Skin of body (tissue), 1 donor: ENCODE measurements at regions not wholly inside any gene's neighbourhood (a gene's known extent, or its start where the extent isn't known, plus 50 kb on each side); places are given as distances from the start of the nearest gene placed in this dataset.
A peak's percentile ranks its signal among the peaks of the same experiment; 100 is the strongest.

Source experiments
- DNase-seq: peaks from one replicate; lab custom pipeline; 2025; lab: John Stamatoyannopoulos, UW

DNA sequence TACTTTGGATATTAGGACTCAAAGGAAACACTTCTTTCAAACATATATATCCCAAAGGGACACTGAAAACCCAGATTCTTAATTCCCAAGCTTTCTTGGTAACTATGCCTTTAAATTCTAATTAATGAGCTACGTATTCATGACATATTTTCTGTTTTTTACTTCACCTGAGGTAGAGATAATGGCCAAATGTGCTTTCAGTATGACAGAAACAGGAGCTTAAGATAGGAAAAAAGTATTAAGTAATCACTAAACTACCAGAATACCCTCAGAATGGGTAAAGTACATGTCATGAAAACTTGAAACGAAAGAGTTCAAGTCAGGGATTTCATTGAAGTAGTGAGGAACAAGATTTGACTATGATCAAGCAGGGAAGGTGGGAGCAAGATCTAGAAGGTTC lies 478.5 kb downstream of the AGTPBP1 start:
- no peak for DNase-seq

GRCh38 chr9:85262333-85262732 lies 479.4 kb downstream of the AGTPBP1 start:
- DNase-seq: no peak

DNA sequence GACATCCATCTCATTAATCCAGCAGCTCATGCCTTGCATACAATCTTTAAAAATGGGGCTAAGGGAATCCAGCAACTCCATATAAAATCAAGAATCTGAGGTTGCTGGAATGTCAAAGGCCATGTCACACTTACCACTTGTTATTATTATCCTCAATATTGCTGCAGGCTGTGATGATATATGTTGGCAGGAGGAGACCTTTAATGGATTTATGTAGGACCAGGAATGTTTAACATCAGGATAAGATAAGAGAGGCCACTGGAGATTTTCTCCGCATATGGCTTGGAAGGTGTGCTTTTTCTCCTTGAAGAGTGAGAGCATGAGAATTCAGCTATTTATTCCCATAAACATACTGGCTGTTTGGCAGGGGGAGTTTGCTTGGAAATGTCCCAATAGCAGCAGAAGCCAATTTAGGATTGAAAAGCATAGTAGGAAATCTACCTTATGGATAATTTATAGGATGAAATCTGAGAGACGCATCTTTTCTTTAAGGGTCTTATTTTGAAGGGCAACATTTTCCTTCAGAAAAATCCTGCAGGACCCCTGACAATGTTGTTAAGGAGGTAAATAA lies 481.4 kb downstream of the AGTPBP1 start:
- DNase-seq: no peak

DNA sequence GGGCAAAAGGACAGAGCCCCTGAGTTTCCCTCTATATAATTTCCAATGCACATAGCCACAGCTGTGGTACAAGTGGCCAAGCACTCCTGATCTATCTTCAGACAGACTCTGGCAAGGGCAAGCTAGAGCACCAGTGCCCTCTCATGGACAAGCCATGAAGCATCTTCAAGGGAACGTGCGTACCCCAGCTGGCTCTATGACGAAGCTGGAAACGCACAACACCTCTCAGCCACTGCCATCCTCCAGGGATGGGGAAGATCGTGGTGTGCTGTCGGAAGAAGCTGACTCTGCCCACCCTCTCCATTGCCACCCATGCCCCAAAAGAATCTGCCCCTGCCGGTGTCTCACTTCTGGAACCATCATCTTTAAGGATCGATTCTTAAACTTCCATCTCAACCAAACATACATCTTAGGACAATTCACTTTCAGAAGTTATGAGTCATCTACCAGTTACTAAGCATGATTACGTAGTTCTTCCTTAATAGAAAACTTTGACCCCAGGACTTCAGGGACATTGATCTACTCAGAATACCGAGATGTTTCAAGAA lies 482.9 kb downstream of the AGTPBP1 start:
- peak; percentile 48 for DNase-seq

DNA sequence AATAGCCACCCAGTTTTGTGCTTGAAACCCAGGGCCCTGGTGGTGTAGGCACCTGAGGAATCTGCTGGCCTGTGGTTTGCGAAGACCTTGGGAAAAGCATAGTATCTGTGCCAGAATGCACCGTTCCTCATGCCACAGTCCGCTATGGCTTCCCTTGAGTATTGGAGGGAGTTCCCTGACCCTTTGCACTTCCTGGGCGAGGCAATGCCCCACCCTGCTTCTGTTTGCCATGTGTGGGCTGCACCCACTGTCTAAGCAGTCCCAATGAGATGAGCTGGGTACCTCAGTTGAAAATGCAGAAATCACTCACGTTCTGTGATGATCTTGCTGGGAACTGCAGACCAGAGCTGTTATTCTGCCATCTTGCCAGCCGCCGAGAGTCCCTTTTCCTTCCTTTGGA lies 483.5 kb downstream of the AGTPBP1 start:
- DNase-seq: no peak

DNA sequence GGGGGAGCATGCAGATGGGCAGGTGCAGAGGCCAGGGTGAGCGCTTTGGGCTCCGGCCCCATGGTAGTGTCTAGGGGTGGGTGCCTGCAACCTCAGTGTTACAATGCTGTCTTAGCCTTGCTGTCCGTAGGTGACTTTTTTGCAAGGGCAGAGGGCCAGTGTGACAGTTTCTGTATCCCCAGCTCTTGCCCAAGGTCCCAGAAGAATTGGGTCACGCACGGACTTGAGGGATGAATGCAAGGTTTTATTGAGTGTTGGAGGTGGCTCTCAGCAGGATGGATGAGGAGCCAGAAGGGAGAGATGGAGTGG lies 492.5 kb downstream of the AGTPBP1 start:
- no peak for DNase-seq

GRCh38 chr9:85248514-85249312 lies 493.0 kb downstream of the AGTPBP1 start:
- peak; percentile 85 for DNase-seq

- no peak for DNase-seq
Measured at GRCh38 chr9:85246541-85246940, 495.2 kb downstream of the AGTPBP1 start.

DNA sequence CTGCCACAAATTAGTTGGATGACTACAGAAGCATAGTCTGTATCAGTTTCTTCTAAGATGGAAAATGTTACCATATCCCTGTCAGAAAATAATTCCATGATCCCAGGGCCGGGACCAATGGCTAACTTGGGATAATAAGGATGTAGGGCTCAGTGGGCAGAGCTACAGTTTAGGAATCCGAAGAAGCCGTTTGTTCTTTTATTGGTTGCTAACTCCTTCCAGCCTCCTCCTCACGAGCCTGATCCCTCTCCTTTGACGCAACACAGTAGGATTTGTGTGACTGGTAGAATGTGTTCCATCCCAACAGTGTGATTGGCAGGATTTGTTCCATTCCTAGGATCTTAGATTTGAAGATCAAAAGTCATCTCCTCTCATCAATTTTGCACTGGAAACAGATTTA lies 496.9 kb downstream of the AGTPBP1 start:
- no peak for DNase-seq

GRCh38 chr9:85243977-85244376 lies 497.8 kb downstream of the AGTPBP1 start:
- DNase-seq: no peak

GRCh38 chr9:85237478-85237877 lies 504.3 kb downstream of the AGTPBP1 start:
- no peak for DNase-seq

DNA sequence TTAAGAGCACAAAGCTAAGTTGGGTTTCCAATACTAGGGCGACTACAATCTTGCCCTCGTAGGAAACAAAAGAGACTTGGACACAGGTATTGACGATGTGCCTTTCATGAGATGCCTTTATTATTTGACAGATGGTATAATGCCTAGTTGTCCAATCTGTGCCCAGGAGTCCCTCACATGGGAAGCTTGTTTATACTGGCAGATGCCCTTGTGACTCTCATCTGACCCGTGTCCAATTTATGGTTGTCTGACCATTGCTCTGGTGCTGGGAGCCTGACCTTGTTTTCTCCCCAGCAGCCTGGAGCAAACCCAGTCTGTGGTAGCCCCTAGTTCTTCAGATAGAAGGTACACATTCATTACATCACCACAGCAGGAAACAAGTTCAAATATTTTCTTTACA lies 511.7 kb downstream of the AGTPBP1 start:
- no peak for DNase-seq

- DNase-seq: no peak
Measured at GRCh38 chr9:85228111-85228855, 513.5 kb downstream of the AGTPBP1 start.

- no peak for DNase-seq
Measured at GRCh38 chr9:85225180-85225579, 516.6 kb downstream of the AGTPBP1 start.

DNA sequence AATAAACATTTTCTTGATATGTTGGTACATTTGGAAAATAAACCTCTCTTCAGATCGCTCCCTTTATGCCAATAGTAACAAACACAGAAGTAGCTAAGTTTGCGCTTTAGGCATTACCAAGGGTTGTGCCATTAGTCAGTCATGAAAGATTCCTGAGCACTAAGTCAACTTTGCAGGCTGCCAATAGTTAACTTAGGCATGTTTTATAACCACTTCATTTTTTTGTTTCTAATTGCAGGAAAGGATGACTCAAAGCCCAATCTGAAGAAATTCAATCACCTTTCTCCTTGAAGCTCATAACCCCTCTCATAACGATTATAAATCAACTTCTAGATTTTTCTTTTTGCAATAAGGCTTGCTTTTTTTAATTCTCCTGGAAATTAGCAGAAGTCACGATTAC lies 517.0 kb downstream of the AGTPBP1 start:
- DNase-seq: no peak

DNA sequence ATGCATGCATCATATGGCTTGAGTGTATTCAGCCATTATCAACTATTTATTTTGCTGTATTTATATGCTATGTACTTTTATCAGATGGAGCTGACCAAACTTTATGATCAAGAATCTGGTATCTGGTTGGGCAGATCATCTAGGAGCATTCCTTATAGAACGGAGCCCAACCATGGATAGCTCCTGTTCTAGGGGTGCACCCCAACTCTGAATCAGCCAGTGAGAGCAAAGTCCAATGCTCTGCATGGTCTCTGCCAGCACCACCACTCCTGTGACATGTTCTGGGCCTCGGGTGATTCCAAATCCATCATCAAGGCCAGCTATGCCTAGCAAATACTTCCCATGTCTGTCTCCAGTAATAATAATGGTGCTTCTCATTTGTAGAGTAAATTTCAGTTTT lies 517.5 kb downstream of the AGTPBP1 start:
- no peak for DNase-seq

GRCh38 chr9:85223506-85224125 lies 518.1 kb downstream of the AGTPBP1 start:
- DNase-seq: no peak

GRCh38 chr9:85216601-85217000 lies 525.2 kb downstream of the AGTPBP1 start:
- DNase-seq: peak; percentile 32

GRCh38 chr9:85215961-85216360 lies 525.8 kb downstream of the AGTPBP1 start:
- DNase-seq: no peak

DNA sequence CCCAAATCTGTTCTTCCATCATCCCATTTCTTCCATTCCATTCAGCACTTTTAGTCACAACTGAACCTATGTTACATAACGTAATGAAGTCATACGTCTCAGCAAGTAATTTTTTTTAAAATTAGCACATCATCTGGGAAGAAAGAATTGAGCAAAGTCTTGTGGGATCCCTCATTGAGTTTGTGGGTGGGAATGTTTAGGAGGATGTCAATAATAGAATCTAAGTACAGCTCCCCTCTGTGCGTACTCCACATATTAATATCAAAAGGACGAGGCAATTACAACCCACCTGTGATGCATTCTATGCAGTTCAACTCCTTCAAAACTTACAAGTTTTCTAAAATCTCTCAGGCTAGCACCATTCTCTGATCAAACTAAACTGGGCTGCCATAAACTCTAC lies 526.3 kb downstream of the AGTPBP1 start:
- no peak for DNase-seq

DNA sequence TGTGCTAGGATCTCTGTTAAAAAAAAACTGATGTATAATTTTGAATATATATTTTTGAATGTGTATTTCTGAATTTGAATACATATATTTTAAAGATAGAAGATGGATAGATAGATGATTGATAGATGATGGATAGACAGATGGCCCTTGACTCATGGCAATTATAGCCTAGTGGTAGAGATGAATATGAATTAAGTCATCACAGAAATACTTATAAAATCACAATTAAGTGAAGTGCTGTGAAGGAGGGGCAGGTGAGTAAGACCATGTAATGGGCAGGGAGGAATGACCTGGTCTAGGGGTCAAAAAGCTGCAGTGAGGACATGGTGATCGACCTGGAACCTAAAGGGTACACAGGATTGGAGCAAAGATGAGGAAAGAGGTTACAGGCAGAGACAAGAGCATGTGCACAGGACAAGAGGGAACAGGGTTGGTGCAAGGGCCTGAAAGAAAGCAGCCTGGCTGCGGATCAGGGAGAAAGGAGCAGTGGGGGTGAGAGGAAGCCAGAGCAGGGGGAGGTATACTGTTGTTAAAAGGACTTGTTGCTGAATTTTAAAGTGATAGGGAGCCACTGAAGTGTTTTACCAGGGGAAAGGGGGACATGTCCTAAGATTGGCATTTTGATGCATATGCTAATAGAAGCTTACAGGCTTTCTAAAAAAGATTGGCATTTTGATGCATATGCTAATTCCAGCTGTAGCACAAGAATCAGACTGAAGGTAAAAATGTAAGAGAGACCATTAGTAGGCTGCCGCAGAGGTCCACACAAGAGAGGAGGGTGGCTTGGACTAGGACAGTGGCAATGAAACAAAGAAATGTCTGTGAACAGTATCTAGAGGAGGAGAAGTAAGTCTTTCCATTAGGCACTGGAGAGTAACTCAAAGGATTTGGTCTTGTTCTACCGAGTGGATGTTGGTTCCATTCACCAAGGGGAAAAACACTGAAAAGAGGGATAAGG lies 527.8 kb downstream of the AGTPBP1 start:
- DNase-seq: no peak
